H9 (cell line): ENCODE measurements at regions not wholly inside any gene's neighbourhood (a gene's known extent, or its start where the extent isn't known, plus 50 kb on each side); places are given as distances from the start of the nearest gene placed in this dataset.

Experiments
- DNase-seq: peaks from one replicate; pipeline ENCODE4 v3.0.0-alpha.2; 2017
- H2AFZ ChIP-seq: one replicate; pipeline ENCODE4 v1.6.1; 2013; ENCODE audit warnings: mild to moderate bottlenecking, low read length, control low read depth, moderate library complexity
- H2AK5ac ChIP-seq: 2 replicates; pipeline ENCODE4 v1.6.1; 2013; ENCODE audit warnings: low read length, control low read depth, mixed read lengths; ENCODE audit not compliant: insufficient read length
- H2BK120ac ChIP-seq: one replicate; pipeline ENCODE4 v1.6.1; 2013; ENCODE audit warnings: low read depth, mild to moderate bottlenecking, low read length, control low read depth, inconsistent platforms; ENCODE audit not compliant: poor library complexity, severe bottlenecking
- H2BK12ac ChIP-seq: 2 replicates; pipeline ENCODE4 v1.6.1; 2013; ENCODE audit warnings: low read length, control low read depth, mixed read lengths, low read depth; ENCODE audit not compliant: insufficient read length
- H2BK15ac ChIP-seq: 2 replicates; pipeline ENCODE4 v1.6.1; 2013; ENCODE audit warnings: low read depth, low read length, control low read depth
- H2BK20ac ChIP-seq: one replicate; pipeline ENCODE4 v1.6.1; 2013; ENCODE audit warnings: low read depth, mild to moderate bottlenecking, low read length, control low read depth, inconsistent platforms; ENCODE audit not compliant: poor library complexity, severe bottlenecking
- H2BK5ac ChIP-seq: 2 replicates; pipeline ENCODE4 v1.6.1; 2013; ENCODE audit warnings: low read length, control low read depth, mixed read lengths; ENCODE audit not compliant: insufficient read length
- H3K14ac ChIP-seq: 2 replicates; pipeline ENCODE4 v1.6.1; 2013; ENCODE audit warnings: low read length, control low read depth; ENCODE audit not compliant: insufficient read depth
- H3K18ac ChIP-seq: 2 replicates; pipeline ENCODE4 v1.6.1; 2013; ENCODE audit warnings: low read depth, mild to moderate bottlenecking, mixed read lengths, low read length, control low read depth; ENCODE audit not compliant: insufficient read length
- H3K23ac ChIP-seq: 2 replicates; pipeline ENCODE4 v1.6.1; 2013; ENCODE audit warnings: low read length, control low read depth, mixed read lengths, low read depth; ENCODE audit not compliant: insufficient read length
- H3K23me2 ChIP-seq: 2 replicates; pipeline ENCODE4 v1.6.1; 2013; ENCODE audit warnings: low read depth, mild to moderate bottlenecking, mixed read lengths, low read length, control low read depth; ENCODE audit not compliant: insufficient read length, poor library complexity, severe bottlenecking
- H3K27ac ChIP-seq: 2 replicates; pipeline ENCODE4 v1.5.1; 2013; ENCODE audit warnings: low read length, control low read depth, mixed read lengths, low read depth; ENCODE audit not compliant: insufficient read length
- H3K27me3 ChIP-seq: 2 replicates; pipeline ENCODE4 v1.6.1; 2013; ENCODE audit warnings: low read length, control low read depth, inconsistent platforms; ENCODE audit not compliant: insufficient read depth
- H3K4ac ChIP-seq: 2 replicates; pipeline ENCODE4 v1.6.1; 2013; ENCODE audit warnings: low read depth, mild to moderate bottlenecking, control low read depth, inconsistent platforms, low read length, moderate library complexity
- H3K4me1 ChIP-seq: 2 replicates; pipeline ENCODE4 v1.6.1; 2013; ENCODE audit warnings: low read length, control low read depth, inconsistent platforms; ENCODE audit not compliant: insufficient read depth
- H3K4me2 ChIP-seq: 2 replicates; pipeline ENCODE4 v1.6.1; 2013; ENCODE audit warnings: low read length, control low read depth, mixed read lengths; ENCODE audit not compliant: insufficient read length, insufficient read depth
- H3K56ac ChIP-seq: 2 replicates; pipeline ENCODE4 v1.6.1; 2013; ENCODE audit warnings: low read depth, mild to moderate bottlenecking, mixed read lengths, low read length, control low read depth; ENCODE audit not compliant: insufficient read length
- H3K79me1 ChIP-seq: 2 replicates; pipeline ENCODE4 v1.6.1; 2013; ENCODE audit warnings: low read depth, mild to moderate bottlenecking, moderate library complexity, low read length, control low read depth, inconsistent platforms; ENCODE audit not compliant: insufficient read depth, poor library complexity, severe bottlenecking
- H3K79me2 ChIP-seq: 2 replicates; pipeline ENCODE4 v1.6.1; 2013; ENCODE audit warnings: low read length, control low read depth, inconsistent platforms; ENCODE audit not compliant: insufficient read depth
- H3K9ac ChIP-seq: 2 replicates; pipeline ENCODE4 v1.6.1; 2013; ENCODE audit warnings: low read length, control low read depth, mixed read lengths; ENCODE audit not compliant: insufficient read length; ENCODE audit errors: extremely low read depth
- H3K9me3 ChIP-seq: one replicate; pipeline ENCODE4 v1.6.1; 2013; ENCODE audit warnings: low read depth, low read length, inconsistent platforms; ENCODE audit not compliant: control insufficient read depth
- H3T11ph ChIP-seq: one replicate; pipeline ENCODE4 v1.6.1; 2013; ENCODE audit warnings: mild to moderate bottlenecking, low read length, control low read depth, inconsistent platforms
- H4K20me1 ChIP-seq: one replicate; pipeline ENCODE4 v1.6.1; 2013; ENCODE audit not compliant: control insufficient read depth, insufficient read length, insufficient read depth
- H4K5ac ChIP-seq: 2 replicates; pipeline ENCODE4 v1.6.1; 2013; ENCODE audit warnings: low read depth, mild to moderate bottlenecking, mixed read lengths, low read length, control low read depth; ENCODE audit not compliant: insufficient read length
- H4K8ac ChIP-seq: replicated peaks from 2 replicates; pipeline ENCODE4 v1.6.1; 2013; ENCODE audit warnings: low read length, control low read depth, mixed read lengths, low read depth; ENCODE audit not compliant: insufficient read length
- H4K91ac ChIP-seq: 2 replicates; pipeline ENCODE4 v1.6.1; 2013; ENCODE audit warnings: low read depth, mild to moderate bottlenecking, moderate library complexity, mixed read lengths, low read length, control low read depth; ENCODE audit not compliant: insufficient read length
- H3K27ac Mint-ChIP-seq, 3 experiments: 2 replicates in 2 of 3; 3 replicates in 1 of 3; pipeline ENCODE4 v1.8.0; 2020 to 2021; ENCODE audit warnings: mixed read lengths in 3 of 3, mild to moderate bottlenecking in 1 of 3, moderate library complexity in 1 of 3
- H3K27me3 Mint-ChIP-seq: 2 replicates; pipeline ENCODE4 v1.8.0; 2021; ENCODE audit warnings: low read depth, mild to moderate bottlenecking, moderate library complexity, mixed read lengths
- H3K36me3 Mint-ChIP-seq, 3 experiments: 2 replicates in 2 of 3; 3 replicates in 1 of 3; pipeline ENCODE4 v1.8.0; 2020 to 2021; ENCODE audit warnings: low read depth in 3 of 3, mixed read lengths in 3 of 3; ENCODE audit not compliant: insufficient read depth in 1 of 3
- H3K4me1 Mint-ChIP-seq, 2 experiments: 2 replicates each; pipeline ENCODE4 v1.8.0; 2020; ENCODE audit warnings: mixed read lengths in 2 of 2
- H3K4me3 Mint-ChIP-seq, 2 experiments: 2 replicates in 1 of 2; 3 replicates in 1 of 2; pipeline ENCODE4 v1.8.0; 2020 to 2021; ENCODE audit warnings: mild to moderate bottlenecking in 2 of 2, mixed read lengths in 2 of 2, moderate library complexity in 1 of 2
- H3K9me3 Mint-ChIP-seq, 2 experiments: 2 replicates in 1 of 2; 3 replicates in 1 of 2; pipeline ENCODE4 v1.8.0; 2020; ENCODE audit warnings: mild to moderate bottlenecking in 2 of 2, mixed read lengths in 2 of 2, moderate library complexity in 1 of 2
- CTCF ChIP-seq: fragments of 200-600 bp; sonication (generic); conservative IDR thresholded peaks from 3 replicates; pipeline ENCODE4 v1.8.0; 2021; ENCODE audit warnings: antibody characterized with exemption, mild to moderate bottlenecking
- WGBS: extraction: QIAGEN DNeasy Blood & Tissue Kit; methylation state at CpG from one replicate; pipeline ENCODE4 v1.1.7; 2013; ENCODE audit warnings: missing lambda C conversion rate, low lambda C conversion rate, mixed read lengths; ENCODE audit not compliant: insufficient read length; ENCODE audit errors: extremely low coverage; 5-methylcytosine and 5-hydroxymethylcytosine counted together

GRCh38 chr1:170402476-170403311 is 129.3 kb upstream of the GORAB start:
- no peaks in the 10 kb centered on the region for H3K9me3 ChIP-seq
- H4K91ac ChIP-seq = no peak overlapping the region
- no peak overlapping the region for H3T11ph ChIP-seq
- no peaks in the 10 kb centered on the region for H4K20me1 ChIP-seq
- Mint-ChIP-seq H3K27me3 (no peaks in the 10 kb centered on the region), H3K9me3 (no peaks in the 10 kb centered on the region), H3K27ac (no peak overlapping the region), H3K4me1 (peaks cover 0 to 2% of the 10 kb centered on the region in 2 experiments; a peak in 1 of 4 replicates), H3K36me3 (no peaks in the 10 kb centered on the region), H3K4me3 (no peak overlapping the region)
- H3K27me3 ChIP-seq = no peaks in the 10 kb centered on the region
- H4K8ac ChIP-seq = no peak overlapping the region
- WGBS = no CpG with 5 or more reads among the region's 4 CpGs
- no peak overlapping the region for H2BK12ac ChIP-seq
- no peak overlapping the region for H2BK15ac ChIP-seq
- H3K27ac ChIP-seq = no peak overlapping the region
- no peak overlapping the region for H3K56ac ChIP-seq
- no peak overlapping the region for H2AK5ac ChIP-seq
- no peaks in the 10 kb centered on the region for H3K4me1 ChIP-seq
- no peak overlapping the region for H2AFZ ChIP-seq
- H2BK20ac ChIP-seq = no peak overlapping the region
- no peak overlapping the region for H3K9ac ChIP-seq
- no peak overlapping the region for H3K4me2 ChIP-seq
- DNase-seq = no peak
- TF ChIP-seq CTCF = no peak
- H3K23ac ChIP-seq = no peak overlapping the region
- H2BK120ac ChIP-seq = no peak overlapping the region
- H3K4ac ChIP-seq = no peak overlapping the region
- no peaks in the 10 kb centered on the region for H3K79me2 ChIP-seq
- no peaks in the 10 kb centered on the region for H3K23me2 ChIP-seq
- H3K79me1 ChIP-seq = no peaks in the 10 kb centered on the region
- H4K5ac ChIP-seq = no peak overlapping the region
- H2BK5ac ChIP-seq = no peak overlapping the region
- H3K14ac ChIP-seq = no peak overlapping the region
- H3K18ac ChIP-seq = no peak overlapping the region
